ENCODE measurements at regions not wholly inside any gene's neighbourhood (a gene's known extent, or its start where the extent isn't known, plus 50 kb on each side); places are given as distances from the start of the nearest gene placed in this dataset.

- H3K27me3 ChIP-seq (replicated peaks in 1 of 4; ENCODE audit: control insufficient read depth in 3 of 4, extremely low read depth in 1 of 4, insufficient read depth in 3 of 4, low read length in 3 of 4), result no peaks in the 10 kb centered on the region
- FAIRE-seq, result no peak
- H3K9me3 ChIP-seq (ENCODE audit: insufficient read depth in 2 of 2, low read depth in 1 of 2, low read length in 1 of 2), result no peaks in the 10 kb centered on the region
- H4K20me1 ChIP-seq (replicated peaks in 1 of 2; ENCODE audit: control insufficient read depth in 1 of 2, insufficient read depth in 2 of 2, low read length in 2 of 2), result no peaks in the 10 kb centered on the region
- H2BK120ac ChIP-seq (replicated peaks; ENCODE audit: low read depth, low read length), result no peak overlapping the region
- WGBS, 2 experiments (ENCODE audit: extremely low coverage in 1 of 2, insufficient coverage in 1 of 2, insufficient read length in 1 of 2, insufficient replicate concordance in 2 of 2, low coverage in 1 of 2, low lambda C conversion rate in 2 of 2, missing lambda C conversion rate in 1 of 2), result 82% methylated on average over 4 of the region's 4 CpGs; no CpG with 5 or more reads in 1 of the 2 experiments
- no peak overlapping the region for H2BK5ac ChIP-seq (ENCODE audit: low read depth, low read length)
- no peak overlapping the region for H3K27ac ChIP-seq (ENCODE audit: low read depth, low read length)
- H3K14ac ChIP-seq (ENCODE audit: insufficient read length), result no peak overlapping the region
- no peak overlapping the region for H3K23ac ChIP-seq (ENCODE audit: insufficient read length)
- no peak overlapping the region for H2BK15ac ChIP-seq (ENCODE audit: low read length)
- H3K9ac ChIP-seq (replicated peaks in 1 of 4; ENCODE audit: extremely low read depth in 1 of 4, low read depth in 3 of 4, low read length in 3 of 4), result no peak overlapping the region
- no peak overlapping the region for H4K91ac ChIP-seq (replicated peaks; ENCODE audit: insufficient read length, low read length)
- no peak overlapping the region for H2BK20ac ChIP-seq (ENCODE audit: low read length)
- H3K79me2 ChIP-seq (ENCODE audit: control insufficient read depth in 1 of 2, insufficient read depth in 2 of 2, low read length in 2 of 2), result no peaks in the 10 kb centered on the region
- H3K4ac ChIP-seq (replicated peaks; ENCODE audit: insufficient read length, low read depth, low read length), result no peak overlapping the region
- H3K4me3 ChIP-seq (ENCODE audit: extremely low read depth in 1 of 4, insufficient read depth in 2 of 4, low read depth in 3 of 4, low read length in 4 of 4), result no peak overlapping the region
- ChIA-PET CTCF (ENCODE audit: partially characterized antibody) (interaction anchor here (0.6 to 0.9 kb wide), 3 partner anchors 14 to 291 kb away, joined by 3 read pairs; no protein-coding TSS in a partner anchor), POLR2A (ENCODE audit: partially characterized antibody) (no interaction called here)
- no peak for DNase-seq (ENCODE audit: low read depth in 1 of 2, low spot score in 2 of 2)
- H3K36me3 ChIP-seq (ENCODE audit: control insufficient read depth in 2 of 4, insufficient read depth in 4 of 4, low read length in 3 of 4), result no peaks in the 10 kb centered on the region
- no peaks in the 10 kb centered on the region for H3K79me1 ChIP-seq (ENCODE audit: low read depth, low read length)
- H3K4me2 ChIP-seq (ENCODE audit: insufficient read depth in 1 of 2, low read depth in 2 of 2, low read length in 2 of 2), result no peak overlapping the region
- no peak overlapping the region for H2AFZ ChIP-seq (ENCODE audit: low read length)
- no peak overlapping the region for H4K8ac ChIP-seq (ENCODE audit: extremely low read depth, insufficient read depth, low read length)
- H3K56ac ChIP-seq (replicated peaks; ENCODE audit: insufficient read length, low read depth, low read length), result no peak overlapping the region
- no peak overlapping the region for H2AK5ac ChIP-seq (ENCODE audit: low read depth, low read length)
- no peaks in the 10 kb centered on the region for H3K4me1 ChIP-seq (replicated peaks in 1 of 4; ENCODE audit: control insufficient read depth in 3 of 4, insufficient read depth in 4 of 4, low read length in 3 of 4)
- H3K23me2 ChIP-seq (ENCODE audit: low read depth, low read length), result no peaks in the 10 kb centered on the region
- no peak overlapping the region for H4K5ac ChIP-seq (ENCODE audit: insufficient read length, low read depth, low read length)
- no peak overlapping the region for H3K18ac ChIP-seq (ENCODE audit: extremely low read depth, low read length)
- H2BK12ac ChIP-seq (ENCODE audit: low read depth, low read length), result no peak overlapping the region
- no peak for TF ChIP-seq RNF2 (IDR thresholded peaks at IDR 0.05; ENCODE audit: borderline replicate concordance, low read depth, low read length, missing control alignments, poor library complexity, severe bottlenecking)
- no peak for TF ChIP-seq BACH1 (IDR thresholded peaks at IDR 0.05; ENCODE audit: low read length)
- no peak for TF ChIP-seq YY1 (IDR thresholded peaks at IDR 0.05; ENCODE audit: low read depth, low read length)
- no peak for TF ChIP-seq SUZ12 (IDR thresholded peaks at IDR 0.05; ENCODE audit: low read length)
- no peak for TF ChIP-seq KDM4A (IDR thresholded peaks at IDR 0.05; ENCODE audit: low read depth, low read length, severe bottlenecking)
- TF ChIP-seq SRF (IDR thresholded peaks at IDR 0.05; ENCODE audit: low read depth, low read length), result no peak
Measured at GRCh38 chr9:79884546-79884945, 312.8 kb downstream of the TLE4 start.
